ENCODE measurements at regions not wholly inside any gene's neighbourhood (a gene's known extent, or its start where the extent isn't known, plus 50 kb on each side); places are given as distances from the start of the nearest gene placed in this dataset.
"Not testable (repeated sequence)": the region's sequence is repeated elsewhere in the genome, so short reads cannot be mapped to it uniquely, and the experiment has no call there.

GRCh38 chr2:203585516-203585915 lies 50.4 kb upstream of the RAPH1 start:
- DNase-seq: peak; percentile 29

- no peak for DNase-seq
Measured at GRCh38 chr2:203586206-203586605, 51.1 kb upstream of the RAPH1 start.

GRCh38 chr2:203586696-203587095 lies 51.6 kb upstream of the RAPH1 start:
- no peak for DNase-seq

- no peak for DNase-seq
Measured at GRCh38 chr2:203590496-203590895, 55.4 kb upstream of the RAPH1 start.

- no peak for DNase-seq
Measured at GRCh38 chr2:203591642-203592041, 56.5 kb upstream of the RAPH1 start.

- DNase-seq: no peak
Measured at GRCh38 chr2:203592470-203592869, 57.4 kb upstream of the RAPH1 start.

- DNase-seq: no peak
Measured at GRCh38 chr2:203594541-203594940, 59.4 kb upstream of the RAPH1 start.

- DNase-seq: no peak
Measured at GRCh38 chr2:203596183-203596582, 61.1 kb upstream of the RAPH1 start.

- no peak for DNase-seq
Measured at GRCh38 chr2:203599509-203599908, 64.4 kb upstream of the RAPH1 start.

- DNase-seq: no peak
Measured at GRCh38 chr2:203600286-203600685, 65.2 kb upstream of the RAPH1 start.

GRCh38 chr2:203603456-203604389 lies 68.6 kb upstream of the RAPH1 start:
- DNase-seq: no peak

GRCh38 chr2:203605302-203605701 lies 70.2 kb upstream of the RAPH1 start:
- no peak for DNase-seq

GRCh38 chr2:203606051-203606450 lies 71.0 kb upstream of the RAPH1 start:
- no peak for DNase-seq

- no peak for DNase-seq
Measured at GRCh38 chr2:203610558-203610957, 75.5 kb upstream of the RAPH1 start.

- DNase-seq: no peak
Measured at GRCh38 chr2:203612246-203612645, 77.1 kb upstream of the RAPH1 start.

- no peak for DNase-seq
Measured at GRCh38 chr2:203619267-203619878, 84.3 kb upstream of the RAPH1 start.

- no peak for DNase-seq
Measured at GRCh38 chr2:203621981-203622515, 84.4 kb upstream of the CD28 start.

GRCh38 chr2:203623096-203623495 lies 83.3 kb upstream of the CD28 start:
- DNase-seq: no peak

GRCh38 chr2:203623661-203624060 lies 82.8 kb upstream of the CD28 start:
- DNase-seq: no peak

- DNase-seq: no peak
Measured at GRCh38 chr2:203625701-203626100, 80.7 kb upstream of the CD28 start.

GRCh38 chr2:203626247-203626646 lies 80.2 kb upstream of the CD28 start:
- DNase-seq: not testable (repeated sequence)

GRCh38 chr2:203626952-203627681 lies 79.3 kb upstream of the CD28 start:
- no peak for DNase-seq

- no peak for DNase-seq
Measured at GRCh38 chr2:203629699-203630098, 76.7 kb upstream of the CD28 start.

All from NCI-H146 (cell line).